ENCODE measurements at regions not wholly inside any gene's neighbourhood (a gene's known extent, or its start where the extent isn't known, plus 50 kb on each side); places are given as distances from the start of the nearest gene placed in this dataset. TPM values are rescaled to one million over a fixed set of nuclear protein-coding genes. Genes with fewer than 3 reads are reported as not detected.

GRCh38 chr3:78545827-78546226 lies 1222.0 kb downstream of the ROBO1 start:
- H3K27ac ChIP-seq (ENCODE audit: low read depth, low read length, poor library complexity, severe bottlenecking) = no peak overlapping the region
- H3K4me2 ChIP-seq (ENCODE audit: low read length) = no peak overlapping the region
- no peaks in the 10 kb centered on the region for H3K4me1 ChIP-seq (ENCODE audit: insufficient read depth, low read length, poor library complexity, severe bottlenecking)
- intact Hi-C loops (cut with micrococcal nuclease; ENCODE audit: unreplicated experiment) = no loop called here
- no peak overlapping the region for H2AFZ ChIP-seq (ENCODE audit: low read length)
- DNase-seq (ENCODE audit: low spot score) = no peak
- H4K20me1 ChIP-seq (ENCODE audit: insufficient read depth, low read length) = no peaks in the 10 kb centered on the region
- no peaks in the 10 kb centered on the region for H3K9me2 ChIP-seq (ENCODE audit: insufficient read depth, low read length)
- BruUV-seq (replicated peaks) = no TSS peak
- no peaks in the 10 kb centered on the region for H3K36me3 ChIP-seq (ENCODE audit: insufficient read depth, low read length)
- TF ChIP-seq CTCF (conservative IDR thresholded peaks at IDR 0.05; ENCODE audit: low read length) (no peak), EZH2phosphoT487 (IDR thresholded peaks at IDR 0.05; ENCODE audit: borderline replicate concordance, low read depth, low read length) (no peak)
- CTCF ChIA-PET (ENCODE audit: unreplicated experiment) = no interaction called here
- no peaks in the 10 kb centered on the region for H3K9me3 ChIP-seq (ENCODE audit: low read length)
- no peaks in the 10 kb centered on the region for H3K79me2 ChIP-seq (ENCODE audit: insufficient read depth, low read depth, low read length)
- no peak overlapping the region for H3K4me3 ChIP-seq (ENCODE audit: low read depth, low read length, poor library complexity, severe bottlenecking)
- POLR2A ChIA-PET = no interaction called here

Small RNA genes lying in the stretch of these regions (small RNA-seq; reads per million reads assigned to genes)
- gene RN7SKP61 = 0.68 reads per million, percentile 25 among the genes with 10 or more reads in this experiment
- gene RN7SL647P = 0.26 reads per million
- not detected for gene RNU6-217P
